Epithelial cell of esophagus (primary cell): ENCODE measurements at regions not wholly inside any gene's neighbourhood (a gene's known extent, or its start where the extent isn't known, plus 50 kb on each side); places are given as distances from the start of the nearest gene placed in this dataset.
"Not testable (repeated sequence)": the region's sequence is repeated elsewhere in the genome, so short reads cannot be mapped to it uniquely, and the experiment has no call there.

Source experiments
- DNase-seq: peaks from one replicate; pipeline ENCODE4 v3.0.0; 2010; ENCODE audit warnings: low read depth
- H3K4me3 ChIP-seq: 2 replicates; pipeline ENCODE4 v1.5.1; 2011; ENCODE audit warnings: mild to moderate bottlenecking, low read length, control low read depth
- CTCF ChIP-seq: IDR thresholded peaks from 2 replicates; pipeline ENCODE4 v1.5.1; 2011; ENCODE audit warnings: low read depth, mild to moderate bottlenecking, low read length, control low read depth, inconsistent platforms; ENCODE audit not compliant: insufficient read depth; ENCODE audit errors: missing control alignments

GRCh38 chr1:185463433-185463832, 146.4 kb upstream of the IVNS1ABP start:
- no peak for DNase-seq
- TF ChIP-seq CTCF, result no peak
- no peak overlapping the region for H3K4me3 ChIP-seq

- DNase-seq, result peak; percentile 39
- TF ChIP-seq CTCF, result no peak
These were observed 146.0 kb upstream of the IVNS1ABP start for GRCh38 chr1:185463011-185463410.

GRCh38 chr1:185460723-185461122, 143.7 kb upstream of the IVNS1ABP start:
- DNase-seq, H3K4me3 ChIP-seq: not testable (repeated sequence)

More at GRCh38 chr1:185463011-185463410, 146.0 kb upstream of the IVNS1ABP start:
- no peak overlapping the region for H3K4me3 ChIP-seq

- no peak for DNase-seq
These were observed 142.1 kb upstream of the IVNS1ABP start for GRCh38 chr1:185459141-185459540.

GRCh38 chr1:185458670-185459069, 141.6 kb upstream of the IVNS1ABP start:
- no peak for TF ChIP-seq CTCF
- H3K4me3 ChIP-seq, result no peak overlapping the region
- DNase-seq, result no peak

More at GRCh38 chr1:185459141-185459540, 142.1 kb upstream of the IVNS1ABP start:
- TF ChIP-seq CTCF, result no peak
- no peak overlapping the region for H3K4me3 ChIP-seq

- no peak for TF ChIP-seq CTCF
- H3K4me3 ChIP-seq, result no peak overlapping the region
- DNase-seq, result peak; percentile 76
These were observed 136.6 kb upstream of the IVNS1ABP start for GRCh38 chr1:185453496-185454192.

GRCh38 chr1:185450917-185451316, 133.9 kb upstream of the IVNS1ABP start:
- no peak overlapping the region for H3K4me3 ChIP-seq
- TF ChIP-seq CTCF, result no peak
- DNase-seq, result no peak
